HepG2 (cell line): ENCODE measurements at regions not wholly inside any gene's neighbourhood (a gene's known extent, or its start where the extent isn't known, plus 50 kb on each side); places are given as distances from the start of the nearest gene placed in this dataset.

Source experiments
- ATM ChIP-seq: fragments of 450-650 bp; IDR thresholded peaks from 2 replicates; pipeline ENCODE4 v1.7.1; 2017; ENCODE audit warnings: mild to moderate bottlenecking, borderline replicate concordance
- CHCHD3 ChIP-seq: sonication (generic); formaldehyde crosslinking; IDR thresholded peaks from 2 replicates; pipeline ENCODE4 v1.8.0; 2022; ENCODE audit warnings: mild to moderate bottlenecking, missing genetic modification reagents, moderate library complexity
- IRX3 ChIP-seq: sonication (generic); formaldehyde crosslinking; IDR thresholded peaks from 2 replicates; pipeline ENCODE4 v1.8.1; 2023; ENCODE audit warnings: mild to moderate bottlenecking, low read depth, missing genetic modification reagents, borderline replicate concordance
- JUNB ChIP-seq: sonication (generic); formaldehyde crosslinking; IDR thresholded peaks from 2 replicates; pipeline ENCODE4 v1.8.0; 2022; ENCODE audit warnings: missing genetic modification reagents, mild to moderate bottlenecking, borderline replicate concordance
- KMT2B ChIP-seq: IDR thresholded peaks from 2 replicates; pipeline ENCODE4 v1.6.1; 2016; ENCODE audit warnings: missing genetic modification reagents, missing compliant biosample characterization
- MLLT10 ChIP-seq: sonication (generic); formaldehyde crosslinking; IDR thresholded peaks from 2 replicates; pipeline ENCODE4 v1.4.0; 2020; ENCODE audit warnings: missing genetic modification reagents
- NFIC ChIP-seq: IDR thresholded peaks from 2 replicates; pipeline ENCODE4 v1.6.1; 2012; ENCODE audit warnings: mild to moderate bottlenecking, low read length, inconsistent platforms
- POGZ ChIP-seq: sonication (generic); formaldehyde crosslinking; IDR thresholded peaks from 2 replicates; pipeline ENCODE4 v1.4.0; 2020; ENCODE audit warnings: mild to moderate bottlenecking, missing genetic modification reagents
- RARA ChIP-seq: IDR thresholded peaks from 2 replicates; pipeline ENCODE4 v1.6.1; 2016; ENCODE audit warnings: missing genetic modification reagents, missing compliant biosample characterization
- RXRB ChIP-seq: IDR thresholded peaks from 2 replicates; pipeline ENCODE4 v1.6.1; 2016; ENCODE audit warnings: borderline replicate concordance, missing genetic modification reagents, missing compliant biosample characterization
- THRA ChIP-seq: sonication (generic); formaldehyde crosslinking; IDR thresholded peaks from 2 replicates; pipeline ENCODE4 v1.4.0; 2020; ENCODE audit warnings: missing genetic modification reagents, borderline replicate concordance
- ZFP90 ChIP-seq: sonication (generic); formaldehyde crosslinking; IDR thresholded peaks from 2 replicates; pipeline ENCODE4 v1.8.0; 2022; ENCODE audit warnings: missing genetic modification reagents, mild to moderate bottlenecking, inconsistent platforms, borderline replicate concordance
- ZMYM3 ChIP-seq: sonication (generic); formaldehyde crosslinking; IDR thresholded peaks from 2 replicates; pipeline ENCODE4 v1.5.1; 2020; ENCODE audit warnings: mild to moderate bottlenecking, missing genetic modification reagents
- ZNF24 ChIP-seq: fragments of 450-650 bp; IDR thresholded peaks from 2 replicates; pipeline ENCODE4 v1.6.1; 2017; ENCODE audit warnings: antibody characterized with exemption, mild to moderate bottlenecking
- ZNF335 ChIP-seq: sonication (generic); formaldehyde crosslinking; IDR thresholded peaks from 2 replicates; pipeline ENCODE4 v1.4.0; 2020; ENCODE audit warnings: missing genetic modification reagents
- ZNF431 ChIP-seq: sonication (generic); formaldehyde crosslinking; IDR thresholded peaks from 2 replicates; pipeline ENCODE4 v1.9.0; 2022; ENCODE audit warnings: missing genetic modification reagents, low read depth, mild to moderate bottlenecking, borderline replicate concordance
- ZNF503 ChIP-seq: sonication (generic); formaldehyde crosslinking; IDR thresholded peaks from 2 replicates; pipeline ENCODE4 v1.4.0; 2020; ENCODE audit warnings: missing genetic modification reagents
- ZNF510 ChIP-seq: sonication (generic); formaldehyde crosslinking; IDR thresholded peaks from 2 replicates; pipeline ENCODE4 v1.4.0; 2020; ENCODE audit warnings: low read depth, mild to moderate bottlenecking, missing genetic modification reagents
- ZNF550 ChIP-seq: sonication (generic); formaldehyde crosslinking; IDR thresholded peaks from 2 replicates; pipeline ENCODE4 v1.4.0; 2020; ENCODE audit warnings: mild to moderate bottlenecking, missing genetic modification reagents, borderline replicate concordance
- TF ChIP-seq, protein P1 (sequence below): sonication (generic); formaldehyde crosslinking; IDR thresholded peaks from 2 replicates; pipeline ENCODE4 v1.4.0; 2020; ENCODE audit warnings: missing genetic modification reagents, mild to moderate bottlenecking, borderline replicate concordance
- TF ChIP-seq, protein P2 (sequence below): sonication (generic); formaldehyde crosslinking; IDR thresholded peaks from 2 replicates; pipeline ENCODE4 v1.5.1; 2020; ENCODE audit warnings: missing genetic modification reagents, mild to moderate bottlenecking, borderline replicate concordance
- TF ChIP-seq, protein P3 (sequence below): sonication (generic); formaldehyde crosslinking; IDR thresholded peaks from 2 replicates; pipeline ENCODE4 v1.4.0; 2020; ENCODE audit warnings: missing genetic modification reagents

- TF ChIP-seq, protein P1, sequence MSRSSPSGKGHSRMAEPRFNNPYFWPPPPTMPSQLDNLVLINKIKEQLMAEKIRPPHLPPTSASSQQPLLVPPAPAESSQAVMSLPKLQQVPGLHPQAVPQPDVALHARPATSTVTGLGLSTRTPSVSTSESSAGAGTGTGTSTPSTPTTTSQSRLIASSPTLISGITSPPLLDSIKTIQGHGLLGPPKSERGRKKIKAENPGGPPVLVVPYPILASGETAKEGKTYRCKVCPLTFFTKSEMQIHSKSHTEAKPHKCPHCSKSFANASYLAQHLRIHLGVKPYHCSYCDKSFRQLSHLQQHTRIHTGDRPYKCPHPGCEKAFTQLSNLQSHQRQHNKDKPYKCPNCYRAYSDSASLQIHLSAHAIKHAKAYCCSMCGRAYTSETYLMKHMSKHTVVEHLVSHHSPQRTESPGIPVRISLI (CRISPR knock-in tag) = no peak
- TF ChIP-seq ZNF503 (CRISPR knock-in tag) (no peak), ZMYM3 (peak; percentile 46), THRA (CRISPR knock-in tag) (peak; percentile 70; the same call in 1 of the 2 replicates), RXRB (peak; percentile 60; the same call in 1 of the 2 replicates), MLLT10 (CRISPR knock-in tag) (no peak), RARA (CRISPR knock-in tag) (peak; percentile 35), ZNF550 (no peak), ZNF24 (no peak), ZNF510 (CRISPR knock-in tag) (no peak), JUNB (no peak), POGZ (CRISPR knock-in tag) (no peak), CHCHD3 (no peak), IRX3 (no peak), ATM (no peak), KMT2B (CRISPR knock-in tag) (peak; percentile 28; the same call in 1 of the 2 replicates), ZNF431 (no peak), ZNF335 (CRISPR knock-in tag) (0 out of 2 replicates have a peak, but pooled peaks have one; percentile 66), ZFP90 (CRISPR knock-in tag) (no peak), NFIC (peak; percentile 35; the same call in 1 of the 2 replicates)
- TF ChIP-seq, protein P2, sequence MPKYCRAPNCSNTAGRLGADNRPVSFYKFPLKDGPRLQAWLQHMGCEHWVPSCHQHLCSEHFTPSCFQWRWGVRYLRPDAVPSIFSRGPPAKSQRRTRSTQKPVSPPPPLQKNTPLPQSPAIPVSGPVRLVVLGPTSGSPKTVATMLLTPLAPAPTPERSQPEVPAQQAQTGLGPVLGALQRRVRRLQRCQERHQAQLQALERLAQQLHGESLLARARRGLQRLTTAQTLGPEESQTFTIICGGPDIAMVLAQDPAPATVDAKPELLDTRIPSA (CRISPR knock-in tag) = no peak
- TF ChIP-seq, protein P3, sequence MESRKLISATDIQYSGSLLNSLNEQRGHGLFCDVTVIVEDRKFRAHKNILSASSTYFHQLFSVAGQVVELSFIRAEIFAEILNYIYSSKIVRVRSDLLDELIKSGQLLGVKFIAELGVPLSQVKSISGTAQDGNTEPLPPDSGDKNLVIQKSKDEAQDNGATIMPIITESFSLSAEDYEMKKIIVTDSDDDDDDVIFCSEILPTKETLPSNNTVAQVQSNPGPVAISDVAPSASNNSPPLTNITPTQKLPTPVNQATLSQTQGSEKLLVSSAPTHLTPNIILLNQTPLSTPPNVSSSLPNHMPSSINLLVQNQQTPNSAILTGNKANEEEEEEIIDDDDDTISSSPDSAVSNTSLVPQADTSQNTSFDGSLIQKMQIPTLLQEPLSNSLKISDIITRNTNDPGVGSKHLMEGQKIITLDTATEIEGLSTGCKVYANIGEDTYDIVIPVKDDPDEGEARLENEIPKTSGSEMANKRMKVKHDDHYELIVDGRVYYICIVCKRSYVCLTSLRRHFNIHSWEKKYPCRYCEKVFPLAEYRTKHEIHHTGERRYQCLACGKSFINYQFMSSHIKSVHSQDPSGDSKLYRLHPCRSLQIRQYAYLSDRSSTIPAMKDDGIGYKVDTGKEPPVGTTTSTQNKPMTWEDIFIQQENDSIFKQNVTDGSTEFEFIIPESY (CRISPR knock-in tag) = no peak
Observed at GRCh38 chr13:40336228-40337221, 329.9 kb downstream of the FOXO1 start (continued).
